GM23338 (cell line): ENCODE measurements at regions not wholly inside any gene's neighbourhood (a gene's known extent, or its start where the extent isn't known, plus 50 kb on each side); places are given as distances from the start of the nearest gene placed in this dataset.

Experiments
- ATAC-seq: fragments of 200-7000 bp; cut with Tn5 transposase; 3 replicates; pipeline ENCODE4 v1.9.1; 2020
- DNase-seq: peaks from one replicate; pipeline ENCODE4 v3.0.0-alpha.2; 2015; ENCODE audit warnings: low spot score
- H2AFZ ChIP-seq: fragments of 200-600 bp; sonication (generic); 2 replicates; pipeline ENCODE4 v1.8.0; 2016; ENCODE audit warnings: antibody characterized with exemption, mild to moderate bottlenecking, moderate library complexity
- H3F3A ChIP-seq: fragments of 200-600 bp; sonication (generic); replicated peaks from 2 replicates; pipeline ENCODE4 v1.8.0; 2017; ENCODE audit warnings: antibody characterized with exemption, mixed run types, low read depth
- H3K27ac ChIP-seq: fragments of 200-600 bp; sonication (generic); 2 replicates; pipeline ENCODE4 v1.6.1; 2016; ENCODE audit warnings: low read depth
- H3K27me3 ChIP-seq: fragments of 200-600 bp; sonication (generic); 2 replicates; pipeline ENCODE4 v1.8.0; 2016; ENCODE audit warnings: mild to moderate bottlenecking, mixed run types, moderate library complexity; ENCODE audit not compliant: insufficient read depth
- H3K36me3 ChIP-seq: fragments of 200-600 bp; sonication (generic); 2 replicates; pipeline ENCODE4 v1.8.0; 2016; ENCODE audit warnings: mild to moderate bottlenecking; ENCODE audit not compliant: insufficient read depth
- H3K4me1 ChIP-seq: fragments of 200-600 bp; sonication (generic); 2 replicates; pipeline ENCODE4 v1.8.0; 2016; ENCODE audit warnings: mild to moderate bottlenecking, moderate library complexity; ENCODE audit not compliant: insufficient read depth
- H3K4me2 ChIP-seq: fragments of 200-600 bp; sonication (generic); 2 replicates; pipeline ENCODE4 v1.7.1; 2017; ENCODE audit warnings: mixed run types
- H3K4me3 ChIP-seq: fragments of 200-600 bp; sonication (generic); 2 replicates; pipeline ENCODE4 v1.6.1; 2016; ENCODE audit warnings: mixed run types
- H3K79me2 ChIP-seq: fragments of 200-600 bp; sonication (generic); replicated peaks from 2 replicates; pipeline ENCODE4 v1.8.0; 2017; ENCODE audit warnings: mild to moderate bottlenecking; ENCODE audit not compliant: insufficient read depth
- H3K9me2 ChIP-seq: fragments of 200-600 bp; sonication (generic); 2 replicates; pipeline ENCODE4 v1.8.0; 2017; ENCODE audit not compliant: insufficient read depth
- H4K20me1 ChIP-seq: fragments of 200-600 bp; sonication (generic); replicated peaks from 2 replicates; pipeline ENCODE4 v1.8.0; 2017; ENCODE audit warnings: mild to moderate bottlenecking; ENCODE audit not compliant: insufficient read depth
- H3K27ac Mint-ChIP-seq: 2 replicates; pipeline ENCODE4 v1.8.0; 2020; ENCODE audit warnings: inconsistent platforms, mild to moderate bottlenecking, moderate library complexity, mixed read lengths
- H3K27me3 Mint-ChIP-seq: 3 replicates; pipeline ENCODE4 v1.8.0; 2022; ENCODE audit warnings: low read depth, mild to moderate bottlenecking, moderate library complexity, mixed read lengths, inconsistent platforms; ENCODE audit not compliant: insufficient read depth, poor library complexity
- H3K36me3 Mint-ChIP-seq: 3 replicates; pipeline ENCODE4 v1.8.0; 2021; ENCODE audit warnings: low read depth, mild to moderate bottlenecking, inconsistent platforms, moderate library complexity, mixed read lengths
- H3K4me1 Mint-ChIP-seq: 3 replicates; pipeline ENCODE4 v1.8.0; 2020; ENCODE audit warnings: mild to moderate bottlenecking, inconsistent platforms, mixed read lengths
- H3K4me3 Mint-ChIP-seq: 3 replicates; pipeline ENCODE4 v1.8.0; 2021; ENCODE audit warnings: moderate library complexity, mild to moderate bottlenecking, inconsistent platforms, mixed read lengths
- H3K9me3 Mint-ChIP-seq: 3 replicates; pipeline ENCODE4 v1.8.0; 2020; ENCODE audit warnings: moderate library complexity, mild to moderate bottlenecking, inconsistent platforms, mixed read lengths
- CREB1 ChIP-seq: fragments of 250-450 bp; sonication (Bioruptor Pico); IDR thresholded peaks from 2 replicates; pipeline ENCODE4 v1.5.0; 2020; ENCODE audit warnings: low read depth, mild to moderate bottlenecking, moderate library complexity
- EZH2 ChIP-seq: fragments of 200-600 bp; sonication (generic); IDR thresholded peaks from one replicate; pipeline ENCODE4 v1.8.0; 2017; ENCODE audit warnings: antibody characterized with exemption, mild to moderate bottlenecking, low read depth; ENCODE audit not compliant: unreplicated experiment
- EZH2phosphoT487 ChIP-seq: fragments of 200-600 bp; sonication (generic); IDR thresholded peaks from one replicate; pipeline ENCODE4 v1.8.1; 2018; ENCODE audit warnings: antibody characterized with exemption; ENCODE audit not compliant: unreplicated experiment
- JUNB ChIP-seq: IDR thresholded peaks from one replicate; pipeline ENCODE4 v1.6.1; 2016; ENCODE audit warnings: antibody characterized with exemption; ENCODE audit not compliant: unreplicated experiment
- NANOG ChIP-seq: IDR thresholded peaks from 2 replicates; pipeline ENCODE4 v1.6.1; 2016; ENCODE audit warnings: antibody characterized with exemption, borderline replicate concordance
- POLR2AphosphoS5 ChIP-seq: IDR thresholded peaks from 2 replicates; pipeline ENCODE4 v1.6.1; 2016; ENCODE audit warnings: antibody characterized with exemption, low read depth
- REST ChIP-seq: IDR thresholded peaks from one replicate; pipeline ENCODE4 v1.6.1; 2018; ENCODE audit warnings: antibody characterized with exemption; ENCODE audit not compliant: unreplicated experiment
- STAT1 ChIP-seq: IDR thresholded peaks from one replicate; pipeline ENCODE4 v1.6.1; 2016; ENCODE audit warnings: antibody characterized with exemption; ENCODE audit not compliant: unreplicated experiment
- ZNF114 ChIP-seq: fragments of 250-450 bp; sonication (Bioruptor Pico); IDR thresholded peaks from 2 replicates; pipeline ENCODE4 v1.5.0; 2020; ENCODE audit warnings: mild to moderate bottlenecking, moderate library complexity
- ZNF331 ChIP-seq: fragments of 250-450 bp; sonication (Bioruptor Pico); IDR thresholded peaks from 2 replicates; pipeline ENCODE4 v1.5.0; 2020; ENCODE audit warnings: low read depth, mild to moderate bottlenecking, moderate library complexity
- ZNF462 ChIP-seq: fragments of 250-450 bp; sonication (Bioruptor Pico); IDR thresholded peaks from 2 replicates; pipeline ENCODE4 v1.5.0; 2020; ENCODE audit warnings: mild to moderate bottlenecking, moderate library complexity
- TF ChIP-seq, protein P1 (sequence below): IDR thresholded peaks from 2 replicates; pipeline ENCODE4 v1.6.1; 2016; ENCODE audit warnings: antibody characterized with exemption
- TF ChIP-seq, protein P2 (sequence below), 2 experiments: fragments of 200-600 bp in 1 of 2; sonication (generic) in 1 of 2; conservative IDR thresholded peaks; 2 replicates each; pipeline versions ENCODE4 v1.5.1 to v1.6.1; 2016 to 2017; ENCODE audit warnings: antibody characterized with exemption in 2 of 2, low read depth in 2 of 2, mild to moderate bottlenecking in 2 of 2, moderate library complexity in 1 of 2

DNA sequence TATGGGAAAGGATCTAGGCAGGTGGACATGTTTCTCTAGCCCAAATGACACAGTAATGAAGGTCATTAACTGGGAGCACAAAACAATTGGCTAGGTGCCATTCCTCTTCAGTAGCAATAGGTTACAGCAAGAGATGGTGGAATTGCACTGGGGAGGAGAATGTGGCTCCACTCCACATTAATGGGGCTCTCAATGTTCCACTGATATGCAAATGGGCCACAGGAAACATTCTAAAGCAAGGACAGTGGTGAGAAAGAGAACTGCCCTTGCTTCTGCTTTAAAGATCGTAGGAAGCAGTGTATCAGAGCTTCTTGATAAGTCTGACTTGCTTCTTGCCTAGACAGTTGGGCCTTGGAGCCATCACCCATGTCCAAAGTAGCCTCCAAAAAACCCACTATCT, 271.4 kb upstream of the PPP2R3A start:
- H3K27me3 Mint-ChIP-seq: no peaks in the 10 kb centered on the region

More for the DNA sequence above, 271.4 kb upstream of the PPP2R3A start:
- Mint-ChIP-seq H3K27ac (no peak overlapping the region), H3K36me3 (no peaks in the 10 kb centered on the region), H3K4me1 (peaks cover 12% of the 10 kb centered on the region), H3K4me3 (no peak overlapping the region), H3K9me3 (no peaks in the 10 kb centered on the region)
- TF ChIP-seq POLR2AphosphoS5 (no peak), ZNF462 (0 out of 2 replicates have a peak, but pooled peaks have one; percentile 30), CREB1 (CRISPR knock-in tag) (no peak), EZH2 (no peak), NANOG (0 out of 2 replicates have a peak, but pooled peaks have one; percentile 10), JUNB (no peak), ZNF114 (CRISPR knock-in tag) (peak; percentile 71; the same call in 1 of the 2 replicates), ZNF331 (CRISPR knock-in tag) (no peak), EZH2phosphoT487 (no peak), STAT1 (no peak), REST (no peak)
- TF ChIP-seq, protein P1, sequence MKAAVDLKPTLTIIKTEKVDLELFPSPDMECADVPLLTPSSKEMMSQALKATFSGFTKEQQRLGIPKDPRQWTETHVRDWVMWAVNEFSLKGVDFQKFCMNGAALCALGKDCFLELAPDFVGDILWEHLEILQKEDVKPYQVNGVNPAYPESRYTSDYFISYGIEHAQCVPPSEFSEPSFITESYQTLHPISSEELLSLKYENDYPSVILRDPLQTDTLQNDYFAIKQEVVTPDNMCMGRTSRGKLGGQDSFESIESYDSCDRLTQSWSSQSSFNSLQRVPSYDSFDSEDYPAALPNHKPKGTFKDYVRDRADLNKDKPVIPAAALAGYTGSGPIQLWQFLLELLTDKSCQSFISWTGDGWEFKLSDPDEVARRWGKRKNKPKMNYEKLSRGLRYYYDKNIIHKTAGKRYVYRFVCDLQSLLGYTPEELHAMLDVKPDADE: no peak
- TF ChIP-seq, protein P2, sequence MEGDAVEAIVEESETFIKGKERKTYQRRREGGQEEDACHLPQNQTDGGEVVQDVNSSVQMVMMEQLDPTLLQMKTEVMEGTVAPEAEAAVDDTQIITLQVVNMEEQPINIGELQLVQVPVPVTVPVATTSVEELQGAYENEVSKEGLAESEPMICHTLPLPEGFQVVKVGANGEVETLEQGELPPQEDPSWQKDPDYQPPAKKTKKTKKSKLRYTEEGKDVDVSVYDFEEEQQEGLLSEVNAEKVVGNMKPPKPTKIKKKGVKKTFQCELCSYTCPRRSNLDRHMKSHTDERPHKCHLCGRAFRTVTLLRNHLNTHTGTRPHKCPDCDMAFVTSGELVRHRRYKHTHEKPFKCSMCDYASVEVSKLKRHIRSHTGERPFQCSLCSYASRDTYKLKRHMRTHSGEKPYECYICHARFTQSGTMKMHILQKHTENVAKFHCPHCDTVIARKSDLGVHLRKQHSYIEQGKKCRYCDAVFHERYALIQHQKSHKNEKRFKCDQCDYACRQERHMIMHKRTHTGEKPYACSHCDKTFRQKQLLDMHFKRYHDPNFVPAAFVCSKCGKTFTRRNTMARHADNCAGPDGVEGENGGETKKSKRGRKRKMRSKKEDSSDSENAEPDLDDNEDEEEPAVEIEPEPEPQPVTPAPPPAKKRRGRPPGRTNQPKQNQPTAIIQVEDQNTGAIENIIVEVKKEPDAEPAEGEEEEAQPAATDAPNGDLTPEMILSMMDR (conservative IDR thresholded peaks at IDR 0.05; ENCODE audit: low read depth in 2 of 2): no peak
- no peaks in the 10 kb centered on the region for H4K20me1 ChIP-seq
- H2AFZ ChIP-seq: no peak overlapping the region
- no peaks in the 10 kb centered on the region for H3K79me2 ChIP-seq
- ATAC-seq (peak; percentile 69), DNase-seq (peak; percentile 54)
- H3K36me3 ChIP-seq: no peaks in the 10 kb centered on the region
- H3K27me3 ChIP-seq: no peaks in the 10 kb centered on the region
- H3K27ac ChIP-seq: no peak overlapping the region
- no peaks in the 10 kb centered on the region for H3K4me1 ChIP-seq
- H3K4me3 ChIP-seq: no peak overlapping the region
- no peak overlapping the region for H3K4me2 ChIP-seq
- peaks cover 5% of the 10 kb centered on the region; the same call in 1 of the 2 replicates for H3K9me2 ChIP-seq
- H3F3A ChIP-seq: no peaks in the 10 kb centered on the region
